ENCODE measurements at regions not wholly inside any gene's neighbourhood (a gene's known extent, or its start where the extent isn't known, plus 50 kb on each side); places are given as distances from the start of the nearest gene placed in this dataset.

DNA sequence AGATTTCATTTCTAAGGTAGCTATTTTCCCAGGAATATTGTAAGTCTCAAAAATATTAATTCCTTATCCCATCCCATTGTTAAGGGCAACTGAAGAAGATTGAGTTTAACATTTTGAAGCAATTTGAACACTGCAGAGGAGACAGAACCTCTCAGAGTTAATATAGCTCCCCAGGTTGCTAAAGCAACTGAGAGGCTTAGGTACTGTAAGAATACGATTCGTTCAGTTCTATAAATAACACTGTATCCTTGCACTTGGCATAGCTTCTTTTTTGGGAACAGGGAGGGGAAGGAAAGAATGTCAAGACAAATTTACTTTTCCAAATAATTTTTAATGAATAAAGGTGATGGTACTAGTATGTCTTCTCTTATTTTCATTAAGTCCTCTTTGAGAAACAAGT, 658.4 kb upstream of the CELF2 start:
- Histone ChIP-seq H3K4me1 (no peaks in the 10 kb centered on the region), H3K36me3 (no peaks in the 10 kb centered on the region), H3K27ac (no peak overlapping the region), H3K9me3 (peaks cover 0 to 2% of the 10 kb centered on the region in 2 donors), H3K4me3 (no peak overlapping the region), H3K27me3 (no peaks in the 10 kb centered on the region)
- no peak for TF ChIP-seq CTCF (IDR thresholded peaks at IDR 0.05)
- no peak for ATAC-seq
- intact Hi-C loops (cut with DNase I), result no loop called here
- no peak for DNase-seq

DNA sequence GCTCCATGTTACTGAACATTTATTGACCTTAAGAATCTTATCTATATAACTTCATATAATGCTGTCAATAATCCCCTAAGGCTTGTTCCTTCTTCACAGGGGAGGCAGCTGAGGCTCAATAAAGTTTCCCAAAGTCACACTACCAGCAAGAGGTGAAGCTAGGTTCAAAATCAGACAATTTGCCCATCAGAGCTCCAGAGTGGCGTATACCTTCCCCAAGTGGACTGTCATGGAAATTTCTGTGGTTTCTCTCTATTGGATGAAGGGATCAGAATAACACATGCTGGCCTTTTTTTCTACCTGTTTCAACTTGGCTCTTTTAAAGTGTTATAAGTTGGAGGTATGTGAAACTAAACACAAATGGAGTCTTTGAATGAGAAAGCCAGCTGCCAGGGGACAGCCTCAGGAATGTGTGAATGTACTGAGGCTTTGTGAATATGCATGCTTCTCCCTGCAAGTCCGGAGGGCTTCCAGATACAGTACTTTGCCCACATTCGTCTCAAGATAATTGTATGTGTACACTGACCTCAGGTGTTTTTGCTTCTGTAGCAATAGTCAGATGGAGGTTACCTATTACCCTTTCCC, 656.3 kb upstream of the CELF2 start:
- H3K36me3 ChIP-seq, result no peaks in the 10 kb centered on the region
- no peak overlapping the region for H3K27ac ChIP-seq
- no peak for TF ChIP-seq CTCF (IDR thresholded peaks at IDR 0.05)
- H3K9me3 ChIP-seq, result peaks cover 0 to 2% of the 10 kb centered on the region in 2 donors
- no peak overlapping the region for H3K4me3 ChIP-seq
- no peak for DNase-seq
- ATAC-seq, result no peak
- H3K27me3 ChIP-seq, result no peaks in the 10 kb centered on the region
- no peaks in the 10 kb centered on the region for H3K4me1 ChIP-seq
- intact Hi-C loops (cut with DNase I), result no loop called here

- Histone ChIP-seq H3K27ac (no peak overlapping the region), H3K4me3 (no peak overlapping the region), H3K9me3 (peaks cover 0 to 2% of the 10 kb centered on the region in 2 donors), H3K27me3 (no peaks in the 10 kb centered on the region), H3K36me3 (no peaks in the 10 kb centered on the region), H3K4me1 (peaks cover 0 to 2% of the 10 kb centered on the region in 2 donors)
- ATAC-seq, result no peak
- no peak for TF ChIP-seq CTCF (IDR thresholded peaks at IDR 0.05)
- no peak for DNase-seq
- intact Hi-C loops (cut with DNase I), result no loop called here
Measured at GRCh38 chr10:10362800-10363199, 654.9 kb upstream of the CELF2 start.

DNA sequence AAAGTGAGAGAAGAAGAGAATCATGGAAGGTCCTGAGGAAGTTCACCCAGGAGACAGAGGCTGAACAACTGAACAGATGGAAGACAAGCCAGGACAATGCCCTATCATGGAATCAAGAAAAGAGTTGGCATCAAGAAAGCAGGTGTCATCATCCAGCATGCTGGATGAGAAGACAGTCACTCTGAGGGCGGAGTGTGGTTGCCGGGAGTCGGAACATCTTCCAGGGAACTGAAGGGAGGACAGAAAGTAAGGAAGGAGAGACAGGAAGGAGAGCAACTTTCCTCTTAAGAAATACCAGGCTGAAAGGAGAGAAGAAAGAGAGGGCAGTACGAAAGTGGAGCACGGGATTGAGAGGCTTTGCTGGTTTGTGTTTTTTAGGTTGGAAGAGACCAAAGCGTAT, 654.5 kb upstream of the CELF2 start:
- Histone ChIP-seq H3K9me3 (peaks cover 0 to 2% of the 10 kb centered on the region in 2 donors), H3K27ac (no peak overlapping the region), H3K36me3 (no peaks in the 10 kb centered on the region), H3K4me1 (peaks cover 0 to 4% of the 10 kb centered on the region in 2 donors), H3K4me3 (no peak overlapping the region), H3K27me3 (no peaks in the 10 kb centered on the region)
- ATAC-seq (no peak), DNase-seq (no peak)
- intact Hi-C loops (cut with DNase I), result no loop called here
- no peak for TF ChIP-seq CTCF (IDR thresholded peaks at IDR 0.05)

DNA sequence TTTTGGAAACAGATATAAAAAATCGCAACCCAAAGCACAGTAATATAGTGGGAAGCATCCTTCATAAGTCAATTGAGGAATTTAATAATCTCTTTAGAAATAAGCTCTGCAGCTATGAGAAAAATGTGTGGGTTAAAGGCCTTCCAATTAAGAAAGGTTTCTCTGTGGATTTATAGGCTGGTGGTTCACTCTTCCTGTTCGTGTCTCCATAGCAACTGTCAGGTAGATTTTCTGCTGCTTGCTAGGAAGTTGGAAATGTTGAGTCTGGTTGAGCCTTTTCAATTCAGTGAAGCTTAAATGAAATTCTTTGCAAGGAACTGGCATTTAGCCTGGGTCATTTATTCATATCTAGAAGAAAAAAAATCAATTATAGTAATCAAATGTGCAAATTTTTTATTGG, 652.8 kb upstream of the CELF2 start:
- Histone ChIP-seq H3K27ac (no peak overlapping the region), H3K27me3 (no peaks in the 10 kb centered on the region), H3K9me3 (no peaks in the 10 kb centered on the region), H3K4me3 (no peak overlapping the region), H3K36me3 (no peaks in the 10 kb centered on the region), H3K4me1 (peaks cover 0 to 4% of the 10 kb centered on the region in 2 donors)
- no peak for TF ChIP-seq CTCF (IDR thresholded peaks at IDR 0.05)
- DNase-seq (no peak), ATAC-seq (no peak)
- intact Hi-C loops (cut with DNase I), result no loop called here
